ENCODE measurements at regions not wholly inside any gene's neighbourhood (a gene's known extent, or its start where the extent isn't known, plus 50 kb on each side); places are given as distances from the start of the nearest gene placed in this dataset.

GRCh38 chr2:100650151-100650550 lies 87.4 kb downstream of the PDCL3 start:
- H3K4me3 ChIP-seq = no peak overlapping the region
- no peak overlapping the region for H3K27ac ChIP-seq
- no peaks in the 10 kb centered on the region for H3K9me3 ChIP-seq (replicated peaks)
- H3K27me3 ChIP-seq = no peaks in the 10 kb centered on the region; the same call in 1 of the 2 replicates
- H3K4me1 ChIP-seq = no peaks in the 10 kb centered on the region
- no peaks in the 10 kb centered on the region for H3K36me3 ChIP-seq
- DNase-seq = no peak

GRCh38 chr2:100653449-100654035 lies 90.7 kb downstream of the PDCL3 start:
- Histone ChIP-seq H3K4me3 (no peak overlapping the region), H3K9me3 (replicated peaks) (no peaks in the 10 kb centered on the region), H3K36me3 (no peaks in the 10 kb centered on the region), H3K4me1 (no peaks in the 10 kb centered on the region), H3K27me3 (no peaks in the 10 kb centered on the region; the same call in 1 of the 2 replicates), H3K27ac (no peak overlapping the region)
- no peak for DNase-seq

- Histone ChIP-seq H3K4me3 (no peak overlapping the region), H3K4me1 (no peaks in the 10 kb centered on the region), H3K36me3 (no peaks in the 10 kb centered on the region), H3K27me3 (no peaks in the 10 kb centered on the region; the same call in 1 of the 2 replicates), H3K27ac (no peak overlapping the region), H3K9me3 (replicated peaks) (no peaks in the 10 kb centered on the region)
- no peak for DNase-seq
These were observed 91.8 kb downstream of the PDCL3 start for GRCh38 chr2:100654611-100655010.

- DNase-seq = no peak
- H3K4me3 ChIP-seq = no peak overlapping the region
- no peaks in the 10 kb centered on the region for H3K4me1 ChIP-seq
- no peak overlapping the region for H3K27ac ChIP-seq
- H3K27me3 ChIP-seq = no peaks in the 10 kb centered on the region; the same call in 1 of the 2 replicates
- H3K36me3 ChIP-seq = no peaks in the 10 kb centered on the region
- no peaks in the 10 kb centered on the region for H3K9me3 ChIP-seq (replicated peaks)
These were observed 92.7 kb downstream of the PDCL3 start for GRCh38 chr2:100655446-100655845.

GRCh38 chr2:100655936-100656534 lies 93.2 kb downstream of the PDCL3 start:
- no peak for DNase-seq
- no peaks in the 10 kb centered on the region; the same call in 1 of the 2 replicates for H3K27me3 ChIP-seq
- H3K27ac ChIP-seq = no peak overlapping the region
- no peak overlapping the region for H3K4me3 ChIP-seq
- no peaks in the 10 kb centered on the region for H3K36me3 ChIP-seq
- no peaks in the 10 kb centered on the region for H3K4me1 ChIP-seq
- no peaks in the 10 kb centered on the region for H3K9me3 ChIP-seq (replicated peaks)

- no peak for DNase-seq
- H3K27me3 ChIP-seq = no peaks in the 10 kb centered on the region; the same call in 1 of the 2 replicates
- H3K9me3 ChIP-seq (replicated peaks) = no peaks in the 10 kb centered on the region
- no peaks in the 10 kb centered on the region for H3K36me3 ChIP-seq
- H3K27ac ChIP-seq = no peak overlapping the region
- no peak overlapping the region for H3K4me3 ChIP-seq
- no peaks in the 10 kb centered on the region for H3K4me1 ChIP-seq
These were observed 95.2 kb downstream of the PDCL3 start for GRCh38 chr2:100658017-100658416.

GRCh38 chr2:100660851-100661584 lies 98.2 kb downstream of the PDCL3 start:
- peaks cover 3% of the 10 kb centered on the region for H3K27me3 ChIP-seq
- no peaks in the 10 kb centered on the region for H3K9me3 ChIP-seq (replicated peaks)
- H3K4me3 ChIP-seq = no peak overlapping the region
- no peaks in the 10 kb centered on the region for H3K4me1 ChIP-seq
- DNase-seq = no peak
- no peak overlapping the region for H3K27ac ChIP-seq
- no peaks in the 10 kb centered on the region for H3K36me3 ChIP-seq

GRCh38 chr2:100662866-100663265 lies 100.1 kb downstream of the PDCL3 start:
- Histone ChIP-seq H3K27ac (no peak overlapping the region), H3K9me3 (replicated peaks) (no peaks in the 10 kb centered on the region), H3K4me1 (no peaks in the 10 kb centered on the region), H3K27me3 (peaks cover 3% of the 10 kb centered on the region; the same call in 1 of the 2 replicates), H3K36me3 (no peaks in the 10 kb centered on the region), H3K4me3 (no peak overlapping the region)
- no peak for DNase-seq

- H3K4me3 ChIP-seq = no peak overlapping the region
- H3K27ac ChIP-seq = no peak overlapping the region
- no peaks in the 10 kb centered on the region for H3K36me3 ChIP-seq
- peaks cover 3% of the 10 kb centered on the region; the same call in 1 of the 2 replicates for H3K27me3 ChIP-seq
- no peak for DNase-seq
- no peaks in the 10 kb centered on the region for H3K9me3 ChIP-seq (replicated peaks)
- H3K4me1 ChIP-seq = no peaks in the 10 kb centered on the region
These were observed 101.4 kb downstream of the PDCL3 start for GRCh38 chr2:100664021-100664755.

- H3K36me3 ChIP-seq = no peaks in the 10 kb centered on the region
- no peak overlapping the region for H3K4me3 ChIP-seq
- H3K4me1 ChIP-seq = no peaks in the 10 kb centered on the region
- H3K27ac ChIP-seq = no peak overlapping the region
- H3K9me3 ChIP-seq (replicated peaks) = no peaks in the 10 kb centered on the region
- peaks cover 3% of the 10 kb centered on the region; the same call in 1 of the 2 replicates for H3K27me3 ChIP-seq
- DNase-seq = no peak
These were observed 101.9 kb downstream of the PDCL3 start for GRCh38 chr2:100664756-100665101.

GRCh38 chr2:100666996-100667395 lies 104.2 kb downstream of the PDCL3 start:
- no peak for DNase-seq
- no peaks in the 10 kb centered on the region for H3K9me3 ChIP-seq (replicated peaks)
- peaks cover 3% of the 10 kb centered on the region; the same call in 1 of the 2 replicates for H3K27me3 ChIP-seq
- H3K4me1 ChIP-seq = no peaks in the 10 kb centered on the region
- no peaks in the 10 kb centered on the region for H3K36me3 ChIP-seq
- no peak overlapping the region for H3K27ac ChIP-seq
- no peak overlapping the region for H3K4me3 ChIP-seq

- Histone ChIP-seq H3K36me3 (no peaks in the 10 kb centered on the region), H3K9me3 (replicated peaks) (no peaks in the 10 kb centered on the region), H3K27me3 (peaks cover 3% of the 10 kb centered on the region; the same call in 1 of the 2 replicates), H3K4me1 (no peaks in the 10 kb centered on the region), H3K4me3 (no peak overlapping the region), H3K27ac (no peak overlapping the region)
- no peak for DNase-seq
These were observed 105.0 kb downstream of the PDCL3 start for GRCh38 chr2:100667801-100668200.

- H3K27ac ChIP-seq = no peak overlapping the region
- DNase-seq = no peak
- H3K27me3 ChIP-seq = peaks cover 3% of the 10 kb centered on the region; the same call in 1 of the 2 replicates
- no peaks in the 10 kb centered on the region for H3K4me1 ChIP-seq
- H3K36me3 ChIP-seq = no peaks in the 10 kb centered on the region
- H3K9me3 ChIP-seq (replicated peaks) = no peaks in the 10 kb centered on the region
- no peak overlapping the region for H3K4me3 ChIP-seq
These were observed 107.4 kb downstream of the PDCL3 start for GRCh38 chr2:100670232-100670631.

- DNase-seq = no peak
- H3K27ac ChIP-seq = no peak overlapping the region
- H3K9me3 ChIP-seq (replicated peaks) = no peaks in the 10 kb centered on the region
- H3K36me3 ChIP-seq = no peaks in the 10 kb centered on the region
- no peaks in the 10 kb centered on the region for H3K4me1 ChIP-seq
- H3K27me3 ChIP-seq = peaks cover 6% of the 10 kb centered on the region; the same call in 1 of the 2 replicates
- no peak overlapping the region for H3K4me3 ChIP-seq
These were observed 110.3 kb downstream of the PDCL3 start for GRCh38 chr2:100673115-100673514.
